ENCODE measurements at regions not wholly inside any gene's neighbourhood (a gene's known extent, or its start where the extent isn't known, plus 50 kb on each side); places are given as distances from the start of the nearest gene placed in this dataset.

DNA sequence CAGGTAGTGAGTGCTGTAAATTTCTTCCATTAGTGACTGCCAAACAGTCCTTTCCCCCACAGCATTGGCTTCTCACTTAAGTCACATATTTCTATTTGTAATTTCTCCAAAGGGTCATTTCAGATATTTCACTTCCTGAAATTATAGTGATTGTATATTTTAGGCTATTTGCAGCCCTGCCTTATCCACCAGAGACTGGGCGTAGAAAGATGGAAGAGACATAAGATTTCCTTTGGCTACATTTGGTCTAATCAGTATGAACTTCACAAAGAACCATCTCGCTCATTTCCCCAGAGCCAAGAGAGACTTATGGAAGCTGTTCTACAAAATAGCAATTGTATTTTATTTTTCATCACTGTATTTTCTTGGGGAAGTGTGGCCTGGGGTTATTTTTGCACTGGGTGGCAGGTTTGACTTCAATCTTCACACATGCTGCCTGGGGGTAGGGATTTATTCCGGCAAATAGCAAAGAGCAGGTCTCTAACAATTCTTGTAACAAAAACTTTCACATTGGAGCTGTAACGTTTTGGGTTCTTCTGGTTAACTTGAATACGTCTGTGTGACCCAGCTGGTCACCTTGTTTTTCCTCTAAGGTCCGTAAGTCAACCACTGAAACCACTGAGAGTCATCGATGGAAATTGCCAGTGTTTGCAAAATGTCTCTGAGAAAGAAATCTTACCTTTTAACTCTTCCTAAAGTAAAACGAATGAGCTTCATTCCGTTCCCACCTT, 170.6 kb upstream of the SERPINE2 start:
- DNase-seq: no peak

DNA sequence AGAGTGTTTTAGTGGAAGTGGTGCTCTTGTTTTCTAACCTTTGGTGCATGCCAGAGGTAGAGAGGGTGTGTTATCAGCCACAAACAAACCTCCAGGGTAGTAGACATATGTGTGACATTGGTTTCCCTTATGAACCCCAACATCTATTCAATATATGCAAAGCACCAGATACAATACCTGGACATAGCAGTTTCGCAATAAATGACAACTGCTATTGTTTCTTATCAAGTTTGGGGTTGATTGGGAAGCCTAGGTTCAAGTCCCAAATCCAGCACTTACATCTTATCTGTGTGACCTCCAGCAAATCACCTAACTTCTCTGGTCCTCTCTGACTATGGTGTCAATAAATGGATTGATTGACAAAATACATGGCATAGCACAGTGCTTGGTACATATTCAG, 169.4 kb upstream of the SERPINE2 start:
- DNase-seq: no peak

DNA sequence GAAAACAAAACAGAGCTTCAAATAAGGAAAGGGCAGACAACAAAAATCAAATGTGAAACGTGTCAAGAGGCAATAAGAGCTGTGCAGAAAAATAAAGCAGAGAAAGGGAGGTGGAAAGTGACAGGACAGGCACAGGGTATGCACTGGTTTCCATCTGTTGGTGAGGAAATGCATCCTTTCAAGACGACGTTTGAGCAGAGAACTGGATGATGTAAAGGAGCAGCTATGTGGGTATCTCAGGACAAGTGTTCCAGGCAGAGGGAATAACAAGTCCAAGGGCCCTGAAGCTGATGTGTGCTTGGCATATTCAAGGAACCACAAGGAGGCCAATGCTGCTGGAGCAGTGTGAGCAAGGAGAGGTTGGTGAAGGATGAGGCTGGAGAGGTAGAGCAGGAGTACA, 168.9 kb upstream of the SERPINE2 start:
- DNase-seq: no peak

DNA sequence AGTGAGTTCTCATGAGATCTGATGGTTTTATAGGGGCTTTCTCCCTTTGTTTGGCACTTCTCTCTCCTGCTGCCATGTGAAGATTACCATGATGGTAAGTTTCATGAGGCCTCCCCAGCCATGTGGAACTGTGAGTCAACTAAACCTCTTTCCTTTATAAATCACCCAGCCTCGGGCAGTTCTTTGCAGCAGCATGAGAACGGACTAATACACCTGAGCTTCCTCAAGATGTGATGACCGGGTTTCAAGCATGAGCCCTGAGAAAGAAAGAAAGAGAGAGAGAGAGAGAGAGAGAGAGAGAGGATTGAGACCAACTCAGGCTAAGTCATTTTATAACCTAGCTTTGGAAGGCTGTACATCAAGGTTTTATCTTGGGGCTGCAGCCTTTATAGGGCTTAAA, 167.7 kb upstream of the SERPINE2 start:
- DNase-seq: no peak

DNA sequence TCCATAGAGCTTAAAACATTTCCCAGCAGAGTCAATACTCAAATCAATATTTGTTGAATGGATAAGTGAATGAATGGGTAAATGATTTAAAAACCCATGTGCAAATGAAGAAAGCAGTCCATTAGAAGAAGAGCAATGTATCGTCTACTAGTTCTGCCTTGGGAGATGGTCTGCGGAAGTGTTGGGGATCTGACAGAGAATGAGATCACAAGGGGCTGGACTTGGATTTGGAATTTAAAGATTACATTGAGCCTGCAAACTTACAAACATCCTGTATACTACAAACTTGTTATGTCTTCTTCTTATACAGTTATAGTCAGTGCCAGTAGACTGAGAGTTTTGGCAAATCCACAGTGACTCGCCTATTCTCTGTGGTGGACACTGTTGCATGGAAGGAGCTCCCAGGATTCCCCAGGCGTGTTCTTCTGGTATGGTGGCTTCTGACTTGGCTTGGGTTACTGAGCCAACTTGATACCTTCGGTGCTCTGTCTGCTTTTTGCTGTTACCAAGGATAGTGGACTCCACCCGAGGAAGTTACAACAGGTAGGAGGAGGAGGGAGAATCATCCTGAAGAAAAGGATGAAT, 163.3 kb upstream of the SERPINE2 start:
- no peak for DNase-seq

DNA sequence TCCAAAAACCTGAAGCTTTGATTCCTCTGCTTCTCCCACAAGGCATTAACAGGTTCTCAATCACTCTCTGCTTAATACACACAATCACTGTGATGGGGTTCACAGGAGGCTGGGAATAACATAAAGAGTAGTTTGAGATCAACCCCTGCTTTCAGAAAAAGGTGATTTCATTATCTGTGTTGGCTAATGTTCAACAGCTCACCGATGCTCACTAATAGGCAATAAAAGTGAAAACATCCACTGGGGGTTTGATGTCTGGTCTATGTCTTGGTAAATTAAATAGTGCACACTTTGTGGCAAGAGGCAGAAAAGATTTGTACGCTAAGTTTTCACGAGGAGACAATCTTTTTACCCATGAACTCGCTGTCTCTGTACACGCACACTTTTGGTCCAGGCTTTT, 159.3 kb upstream of the SERPINE2 start:
- no peak for DNase-seq

DNA sequence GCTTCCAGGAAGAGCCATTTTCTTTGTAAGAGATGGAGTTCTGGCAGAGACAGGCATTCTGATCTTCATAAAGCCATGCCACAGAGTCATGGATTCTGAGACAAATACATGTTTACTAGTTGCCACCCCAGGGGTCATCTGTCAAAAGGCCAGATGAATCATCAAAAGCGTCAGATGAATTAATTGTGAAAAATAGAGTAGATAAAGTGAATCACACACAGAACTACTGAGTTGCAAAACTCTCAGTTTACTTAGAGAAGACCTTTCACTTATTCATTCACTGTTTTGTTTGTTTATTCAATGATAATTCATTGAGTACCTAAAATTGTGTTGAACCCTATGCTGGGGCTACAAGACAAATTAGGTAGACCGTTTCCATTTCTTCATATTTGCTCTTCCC, 157.7 kb upstream of the SERPINE2 start:
- DNase-seq: no peak

DNA sequence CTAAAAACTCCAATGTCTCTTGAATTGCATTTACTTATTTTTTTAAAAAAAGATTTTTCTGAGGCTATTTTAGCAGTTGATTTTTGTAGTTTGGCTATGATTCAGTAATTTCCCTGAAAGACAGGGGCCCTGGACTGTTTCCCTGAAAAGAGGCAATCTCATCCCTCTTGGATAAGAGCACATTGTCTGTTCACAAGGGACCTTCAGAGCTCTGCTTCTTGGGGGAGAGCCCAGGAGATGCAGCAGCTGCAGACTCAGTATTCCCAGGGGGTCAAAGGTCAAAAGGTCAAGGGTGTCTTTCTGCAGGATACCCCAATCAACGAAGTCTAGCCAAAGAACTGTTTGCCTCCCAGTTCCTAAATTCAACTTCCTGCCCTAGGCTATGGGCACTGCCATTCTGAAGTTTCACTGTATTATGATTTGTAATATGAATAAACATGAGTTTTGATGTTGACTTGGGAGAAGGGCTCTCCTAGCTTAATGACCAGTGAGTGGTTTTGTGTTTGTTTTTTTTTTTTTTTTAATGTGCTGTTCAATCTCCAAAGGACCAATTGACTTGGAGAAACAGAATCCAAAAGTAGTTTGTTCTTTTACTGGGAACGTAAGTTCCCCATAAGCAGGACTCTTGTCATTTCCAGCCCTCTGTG, 157.0 kb upstream of the SERPINE2 start:
- DNase-seq: no peak

DNA sequence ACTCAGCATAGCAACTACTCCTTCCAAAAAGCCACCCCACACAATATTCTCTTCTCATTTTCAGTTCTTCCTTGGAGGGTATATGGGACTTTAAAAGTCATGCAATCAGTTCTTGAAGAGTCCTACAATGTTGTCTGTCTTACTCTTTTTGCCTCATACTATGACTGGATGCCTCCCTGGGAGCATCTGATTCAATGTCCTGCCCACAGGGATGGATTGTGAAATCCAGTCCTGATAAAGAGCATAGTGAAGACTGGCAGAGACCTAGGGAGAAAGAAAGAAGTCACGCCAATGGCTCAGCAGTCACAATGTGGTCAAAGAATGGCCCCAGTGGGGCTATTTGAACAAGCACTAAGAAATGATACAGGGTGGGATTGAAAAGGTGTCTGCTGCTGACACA, 155.1 kb upstream of the SERPINE2 start:
- no peak for DNase-seq

DNA sequence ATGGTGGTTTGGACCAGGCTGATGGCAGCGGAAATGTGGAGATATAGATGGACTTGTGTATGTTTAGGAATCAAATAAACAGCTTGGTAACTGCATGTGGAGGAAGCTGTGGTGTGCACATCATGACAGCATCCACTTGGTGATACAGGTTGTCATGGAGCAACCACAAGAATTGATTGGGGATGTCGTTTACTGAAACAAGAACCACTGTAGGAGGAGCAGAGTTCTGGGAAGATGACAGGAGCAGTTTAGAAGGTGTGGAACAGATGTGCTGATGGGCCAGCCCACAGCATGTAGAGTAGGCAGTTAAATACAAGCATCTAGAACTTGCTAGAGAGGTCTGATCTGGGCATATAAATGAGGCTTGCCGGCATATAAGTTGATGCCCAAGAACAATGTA, 152.4 kb upstream of the SERPINE2 start:
- DNase-seq: no peak

DNA sequence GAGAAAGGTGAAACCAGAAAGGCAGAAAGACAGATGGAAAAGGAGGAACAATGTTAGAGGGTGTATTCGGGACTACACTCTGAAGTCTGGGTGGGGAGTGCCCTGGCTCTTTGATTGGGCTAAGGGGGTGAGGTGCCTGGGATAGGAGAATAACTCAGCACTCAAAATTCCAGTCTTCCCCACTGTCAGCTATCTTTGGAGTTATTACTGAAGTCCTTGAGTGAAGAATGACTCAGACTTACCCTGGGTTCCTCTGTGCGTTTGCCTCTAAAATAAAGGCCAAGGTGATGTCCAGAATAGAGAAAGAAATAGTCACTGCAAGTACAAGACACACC, 151.8 kb upstream of the SERPINE2 start:
- DNase-seq: no peak

DNA sequence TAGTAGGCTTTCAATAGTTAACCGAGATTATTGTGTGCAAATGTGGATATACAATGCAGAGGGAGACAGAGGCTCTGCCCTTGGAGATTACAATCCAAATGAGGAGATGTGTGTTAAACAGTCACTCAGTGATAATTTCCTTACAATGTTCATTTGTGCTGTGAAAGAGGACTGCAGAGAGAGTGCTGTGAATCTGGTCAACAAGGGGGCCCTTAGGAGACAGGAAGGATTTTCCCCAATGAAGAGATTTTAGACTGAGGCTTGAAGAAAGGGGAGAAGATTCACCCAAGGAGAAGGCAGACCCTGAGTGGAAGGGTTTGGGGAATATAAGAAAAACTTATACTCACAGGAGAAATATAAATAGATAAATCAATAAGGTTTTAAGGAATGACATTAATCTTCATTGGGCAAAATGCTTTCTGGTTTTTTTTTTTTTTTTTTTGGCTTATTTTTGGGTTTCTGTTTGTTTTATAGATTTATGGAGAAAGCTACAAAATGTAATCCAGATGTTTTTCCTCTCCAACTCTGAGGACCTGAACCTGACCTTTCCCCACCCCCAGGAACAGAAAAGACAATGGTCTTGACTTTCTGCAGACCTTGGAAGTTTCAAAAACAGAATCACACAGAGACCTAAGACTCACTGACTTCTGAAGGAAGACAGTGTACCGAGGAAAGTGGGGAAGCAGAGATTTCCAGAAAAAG, 151.3 kb upstream of the SERPINE2 start:
- no peak for DNase-seq

DNA sequence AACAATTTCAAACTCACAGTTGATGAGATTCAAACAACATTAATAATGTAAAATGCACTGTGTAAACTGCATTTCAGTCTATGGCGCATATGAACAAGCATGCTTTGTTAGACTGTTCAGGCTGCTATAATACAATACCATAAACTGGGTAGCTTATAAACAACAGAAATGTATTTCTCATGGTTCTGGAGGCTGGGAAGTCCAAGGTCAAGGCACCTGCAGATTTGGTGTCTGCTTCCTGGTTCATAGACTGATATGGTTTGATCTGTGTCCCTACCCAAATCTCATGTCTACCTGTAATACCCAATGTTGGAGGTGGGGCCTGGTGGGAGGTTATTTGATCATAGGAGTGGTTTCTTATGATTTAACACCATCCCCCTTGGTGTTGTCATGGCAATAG, 148.1 kb upstream of the SERPINE2 start:
- no peak for DNase-seq

DNA sequence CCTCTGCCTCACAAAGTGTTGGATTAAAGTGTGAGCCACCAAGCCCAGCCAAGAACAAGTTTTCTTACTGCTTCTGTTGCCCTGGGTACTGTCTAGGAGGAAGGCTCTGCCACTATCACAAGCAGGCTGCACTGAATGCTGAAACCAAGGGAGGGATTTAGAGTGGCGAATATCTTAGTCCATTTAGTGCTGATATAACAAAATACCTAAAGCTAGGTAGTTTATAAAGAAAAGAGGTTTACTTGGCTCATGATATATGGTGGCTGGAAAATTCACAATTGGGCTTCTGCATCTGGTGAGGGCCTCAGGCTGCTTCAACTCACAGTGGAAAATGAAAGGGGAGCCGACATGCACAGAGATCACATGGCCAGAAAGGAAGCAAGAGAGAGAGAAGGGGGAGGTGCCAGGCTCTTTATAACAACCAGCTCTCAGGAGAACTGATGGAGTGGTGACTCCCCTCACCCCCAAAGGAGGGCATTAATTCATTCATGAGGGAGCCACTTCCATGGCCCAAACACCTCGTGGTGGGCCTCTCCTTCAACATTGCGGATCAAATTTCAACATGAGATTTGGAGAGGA, 146.0 kb upstream of the SERPINE2 start:
- no peak for DNase-seq

DNA sequence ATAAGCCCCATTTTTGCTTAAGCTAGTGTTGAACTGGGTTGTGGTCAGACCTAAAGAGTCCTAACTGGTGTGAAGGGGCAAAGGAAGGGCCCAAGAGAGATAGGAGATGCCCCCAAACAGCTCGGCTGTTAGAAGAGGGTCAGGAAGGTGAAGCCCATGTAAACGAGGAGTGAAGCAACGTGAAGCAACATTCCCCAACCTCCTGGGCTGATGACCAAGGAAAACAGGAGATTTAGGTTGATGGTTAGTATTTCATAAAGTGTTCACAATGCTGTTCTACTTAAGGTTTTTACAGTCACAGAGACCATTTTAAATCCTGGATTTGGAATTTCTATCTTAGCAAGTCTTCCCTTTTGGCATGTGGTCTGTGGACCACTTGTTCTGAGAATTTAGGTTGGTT, 144.0 kb upstream of the SERPINE2 start:
- no peak for DNase-seq

DNA sequence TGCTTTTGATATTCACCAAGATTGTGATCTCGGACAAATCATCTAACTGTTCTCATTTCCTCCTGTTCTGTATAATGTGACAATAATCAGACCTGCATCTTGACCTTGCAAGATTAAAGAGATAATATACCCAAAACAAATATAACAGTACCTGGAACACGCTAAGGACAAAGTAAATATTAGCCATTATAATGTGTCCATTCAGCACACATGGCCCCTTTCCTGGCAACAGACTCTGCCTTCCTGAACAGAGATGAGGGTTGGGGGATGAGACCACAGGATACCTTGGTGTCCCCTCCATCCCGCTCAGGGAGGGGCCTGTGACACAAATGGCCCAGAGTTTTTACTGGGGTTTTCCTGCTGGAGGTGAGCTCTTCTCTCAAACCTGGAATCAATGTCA, 143.4 kb upstream of the SERPINE2 start:
- no peak for DNase-seq

DNA sequence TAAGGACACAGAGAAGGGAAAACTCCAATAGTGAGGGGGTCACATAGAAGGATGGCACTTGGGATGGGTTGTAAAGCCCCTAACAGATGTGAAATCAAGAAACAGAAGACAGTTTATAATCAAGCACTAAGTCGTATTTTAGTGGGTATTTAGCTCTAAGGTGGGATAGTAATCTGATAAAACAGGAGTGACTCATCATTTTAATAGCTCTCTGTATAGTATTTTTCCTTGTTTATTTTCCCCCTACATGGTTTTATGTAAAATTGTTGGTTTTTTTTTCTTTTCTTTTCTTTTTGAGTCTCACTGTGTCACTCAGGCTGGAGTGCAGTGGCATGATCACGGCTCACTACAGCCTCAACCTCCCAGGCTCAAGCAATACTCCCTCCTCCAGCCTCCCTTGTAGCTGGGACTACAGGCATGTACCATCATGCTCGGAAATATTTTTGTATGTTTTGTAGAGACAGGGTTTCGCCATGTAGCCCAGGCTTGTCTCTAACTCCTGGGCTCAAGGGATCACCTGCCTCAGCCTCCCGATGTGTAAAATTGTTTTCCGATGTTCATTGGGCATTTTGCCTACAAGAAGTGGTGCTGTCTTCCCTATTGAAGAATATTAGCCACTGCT, 142.6 kb upstream of the SERPINE2 start:
- no peak for DNase-seq

DNA sequence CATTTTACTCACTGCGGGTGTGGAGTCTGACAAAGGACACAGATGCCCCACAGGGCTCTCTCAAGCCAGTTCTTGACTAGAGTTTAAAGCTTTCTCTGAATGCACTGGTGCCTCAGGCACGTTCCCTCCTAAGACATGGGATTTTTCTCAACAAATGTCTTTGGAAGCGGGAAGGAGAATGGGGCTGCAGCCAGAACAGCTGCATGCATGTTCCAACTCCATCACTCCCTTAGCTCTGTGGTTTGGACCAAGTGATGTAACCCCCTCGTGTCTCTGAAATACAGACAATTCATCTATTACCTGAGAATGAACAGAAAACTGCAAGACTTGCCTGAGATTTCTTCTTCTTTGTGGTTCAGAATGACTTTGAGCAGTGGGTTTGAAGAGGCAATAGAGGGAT, 141.7 kb upstream of the SERPINE2 start:
- DNase-seq: no peak

DNA sequence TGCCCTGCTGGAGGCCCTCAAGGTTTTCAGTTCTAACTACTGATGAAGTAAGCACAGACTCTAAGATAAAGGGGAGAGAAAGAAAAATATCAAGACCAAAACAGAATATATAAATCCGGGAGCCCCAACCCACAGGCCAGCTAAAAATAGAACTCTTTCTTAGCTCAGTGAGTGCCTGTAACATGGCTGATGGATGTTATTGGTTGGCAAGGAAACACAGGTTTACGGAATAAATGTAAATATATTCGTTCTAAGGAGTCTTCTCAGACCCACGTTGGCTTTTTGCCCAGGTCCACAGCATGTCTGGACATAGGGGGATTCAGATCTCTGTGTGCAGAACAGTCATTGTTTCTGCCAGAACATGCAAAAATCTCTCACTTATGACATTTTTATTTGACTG, 139.0 kb upstream of the SERPINE2 start:
- DNase-seq: no peak

DNA sequence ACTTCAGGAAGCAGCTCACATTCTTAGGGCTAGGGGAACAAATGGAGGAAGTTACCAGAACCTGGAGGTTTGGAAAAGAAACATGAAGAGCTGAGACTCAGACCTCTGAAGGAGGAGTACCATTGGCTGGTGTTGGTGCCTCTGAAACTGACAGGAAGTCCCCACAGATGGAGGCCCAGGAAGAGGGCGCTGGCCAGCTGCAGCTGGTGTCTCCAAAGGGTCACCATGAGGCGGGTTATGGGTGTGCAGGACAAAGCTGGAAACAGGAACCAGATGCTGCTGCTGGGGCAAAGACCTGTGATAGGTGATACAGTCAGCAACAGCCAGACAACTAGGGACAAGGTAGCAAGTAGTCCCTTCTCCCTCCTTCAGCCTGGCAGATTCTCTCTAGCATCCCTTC, 136.5 kb upstream of the SERPINE2 start:
- DNase-seq: no peak

DNA sequence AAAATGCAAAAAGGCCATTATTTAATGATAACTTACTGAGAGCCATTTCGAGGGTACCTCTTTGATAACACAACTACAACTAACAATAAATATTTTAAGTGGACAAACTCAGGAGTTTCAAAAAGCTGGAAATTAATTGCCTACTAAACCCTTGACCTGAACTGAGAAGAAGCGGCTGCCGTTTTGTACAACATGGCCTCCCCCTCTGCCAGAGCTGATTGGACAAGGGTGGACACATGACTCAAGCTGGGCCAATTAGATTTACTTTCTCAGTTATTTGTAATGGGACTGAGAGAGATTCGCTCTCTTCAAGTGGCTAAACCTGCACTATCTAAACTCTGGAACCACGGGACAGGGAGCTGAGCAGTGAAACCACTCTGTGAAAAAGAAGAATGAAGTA, 135.9 kb upstream of the SERPINE2 start:
- DNase-seq: no peak

DNA sequence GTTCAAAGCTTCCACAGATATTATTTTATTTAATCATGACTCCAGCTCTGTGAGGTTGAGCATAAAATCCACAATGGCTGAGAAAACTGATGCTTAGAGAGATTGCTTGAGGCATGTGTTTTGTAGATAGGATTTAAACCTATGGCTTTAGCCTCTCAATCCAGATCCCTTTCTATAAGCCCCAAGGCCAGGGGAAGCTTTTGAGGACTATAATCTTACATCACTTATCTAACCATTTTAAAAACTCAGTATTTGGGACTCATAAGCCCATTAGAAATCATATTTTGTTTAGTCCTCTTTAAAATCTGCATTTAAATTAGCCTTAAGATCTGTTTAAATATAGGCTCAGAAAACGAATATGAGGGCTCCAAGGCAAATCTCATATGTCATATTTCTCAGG, 135.4 kb upstream of the SERPINE2 start:
- DNase-seq: no peak

DNA sequence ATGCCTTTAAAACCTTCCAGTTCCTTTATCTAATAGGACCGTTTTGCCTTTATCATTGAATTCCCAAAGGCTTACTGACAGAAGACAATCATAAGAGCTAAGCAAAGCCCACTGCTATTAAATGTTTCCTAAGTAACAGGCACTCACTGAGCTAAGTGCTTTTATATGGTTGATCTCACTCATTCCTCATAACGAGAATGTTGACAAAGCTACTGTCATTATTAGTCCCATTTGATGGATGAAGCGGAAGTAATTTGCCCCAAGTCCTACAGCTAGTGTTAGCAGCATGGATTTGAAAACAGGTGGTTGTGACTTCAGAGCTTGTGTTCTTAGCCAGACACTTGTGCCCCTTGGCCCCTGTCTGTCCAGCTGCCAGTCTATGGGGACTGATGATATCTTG, 134.8 kb upstream of the SERPINE2 start:
- no peak for DNase-seq

All from NCI-H146 (cell line).